ENCODE measurements at regions not wholly inside any gene's neighbourhood (a gene's known extent, or its start where the extent isn't known, plus 50 kb on each side); places are given as distances from the start of the nearest gene placed in this dataset.

DNA sequence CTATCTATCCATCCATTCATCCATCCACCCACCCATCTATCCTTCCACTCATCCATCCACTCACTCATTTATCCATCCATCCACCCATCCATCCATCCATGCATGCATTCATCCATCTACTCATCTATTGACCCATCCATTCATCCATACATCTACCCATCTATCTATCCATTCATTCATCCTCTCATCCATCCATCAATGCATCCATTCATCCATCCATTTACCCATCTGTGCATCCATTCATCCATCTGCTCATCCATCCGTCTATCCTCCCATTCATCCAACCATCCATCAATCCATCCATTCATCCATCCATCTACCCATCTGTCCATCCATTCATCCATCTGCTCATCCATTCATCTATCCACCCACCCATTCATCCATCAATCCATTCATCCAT lies 224.5 kb upstream of the MAF start:
- TF ChIP-seq, protein P1, sequence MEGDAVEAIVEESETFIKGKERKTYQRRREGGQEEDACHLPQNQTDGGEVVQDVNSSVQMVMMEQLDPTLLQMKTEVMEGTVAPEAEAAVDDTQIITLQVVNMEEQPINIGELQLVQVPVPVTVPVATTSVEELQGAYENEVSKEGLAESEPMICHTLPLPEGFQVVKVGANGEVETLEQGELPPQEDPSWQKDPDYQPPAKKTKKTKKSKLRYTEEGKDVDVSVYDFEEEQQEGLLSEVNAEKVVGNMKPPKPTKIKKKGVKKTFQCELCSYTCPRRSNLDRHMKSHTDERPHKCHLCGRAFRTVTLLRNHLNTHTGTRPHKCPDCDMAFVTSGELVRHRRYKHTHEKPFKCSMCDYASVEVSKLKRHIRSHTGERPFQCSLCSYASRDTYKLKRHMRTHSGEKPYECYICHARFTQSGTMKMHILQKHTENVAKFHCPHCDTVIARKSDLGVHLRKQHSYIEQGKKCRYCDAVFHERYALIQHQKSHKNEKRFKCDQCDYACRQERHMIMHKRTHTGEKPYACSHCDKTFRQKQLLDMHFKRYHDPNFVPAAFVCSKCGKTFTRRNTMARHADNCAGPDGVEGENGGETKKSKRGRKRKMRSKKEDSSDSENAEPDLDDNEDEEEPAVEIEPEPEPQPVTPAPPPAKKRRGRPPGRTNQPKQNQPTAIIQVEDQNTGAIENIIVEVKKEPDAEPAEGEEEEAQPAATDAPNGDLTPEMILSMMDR (conservative IDR thresholded peaks at IDR 0.05; ENCODE audit: low read length), result no peak
- no peak for TF ChIP-seq EZH2phosphoT487 (IDR thresholded peaks at IDR 0.05; ENCODE audit: borderline replicate concordance)
